ENCODE measurements at regions not wholly inside any gene's neighbourhood (a gene's known extent, or its start where the extent isn't known, plus 50 kb on each side); places are given as distances from the start of the nearest gene placed in this dataset.

DNA sequence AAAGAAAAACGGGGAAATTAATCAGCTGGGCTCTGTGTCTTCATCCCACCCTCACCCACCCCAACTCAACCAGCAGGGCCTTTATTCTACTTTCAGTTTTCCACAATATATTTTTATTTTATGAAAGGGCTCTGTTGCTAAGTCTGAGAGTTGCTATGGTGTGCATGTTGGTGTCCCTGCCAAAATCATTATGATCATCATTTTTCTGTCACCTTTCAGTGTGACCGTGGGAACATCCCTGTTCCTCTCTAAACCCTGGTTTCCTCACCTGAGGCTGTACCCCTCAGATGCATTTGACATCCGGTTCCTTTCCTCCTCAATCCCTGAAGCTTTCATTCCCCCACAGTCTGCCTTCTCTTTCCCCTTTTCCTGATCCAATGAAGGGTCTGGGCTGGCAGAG, 180.5 kb downstream of the ZFP36L2 start:
- Histone ChIP-seq H3K27me3 (ENCODE audit: control insufficient read depth in 1 of 2, insufficient read depth in 2 of 2, low read length in 1 of 2) (no peaks in the 10 kb centered on the region), H3K27ac (ENCODE audit: low read depth in 1 of 2, low read length in 2 of 2) (peak overlapping the region in 1 of 2 donors; percentile 73), H3K4me1 (ENCODE audit: control insufficient read depth in 1 of 2, insufficient read depth in 2 of 2, low read length in 2 of 2) (no peaks in the 10 kb centered on the region), H3K36me3 (ENCODE audit: control insufficient read depth in 1 of 2, insufficient read depth in 2 of 2, low read length in 1 of 2) (no peaks in the 10 kb centered on the region), H3K4me3 (ENCODE audit: low read length in 2 of 2) (no peak overlapping the region), H3K9me3 (ENCODE audit: control insufficient read depth, low read length) (no peaks in the 10 kb centered on the region)
- intact Hi-C loops (cut with DNase I), result no loop called here
- 25 to 29% methylated on average over 3 of the region's 3 CpGs for WGBS, 2 donors
- no peak for DNase-seq
- peak; percentile 4 for ATAC-seq (ENCODE audit: low FRiP score)

DNA sequence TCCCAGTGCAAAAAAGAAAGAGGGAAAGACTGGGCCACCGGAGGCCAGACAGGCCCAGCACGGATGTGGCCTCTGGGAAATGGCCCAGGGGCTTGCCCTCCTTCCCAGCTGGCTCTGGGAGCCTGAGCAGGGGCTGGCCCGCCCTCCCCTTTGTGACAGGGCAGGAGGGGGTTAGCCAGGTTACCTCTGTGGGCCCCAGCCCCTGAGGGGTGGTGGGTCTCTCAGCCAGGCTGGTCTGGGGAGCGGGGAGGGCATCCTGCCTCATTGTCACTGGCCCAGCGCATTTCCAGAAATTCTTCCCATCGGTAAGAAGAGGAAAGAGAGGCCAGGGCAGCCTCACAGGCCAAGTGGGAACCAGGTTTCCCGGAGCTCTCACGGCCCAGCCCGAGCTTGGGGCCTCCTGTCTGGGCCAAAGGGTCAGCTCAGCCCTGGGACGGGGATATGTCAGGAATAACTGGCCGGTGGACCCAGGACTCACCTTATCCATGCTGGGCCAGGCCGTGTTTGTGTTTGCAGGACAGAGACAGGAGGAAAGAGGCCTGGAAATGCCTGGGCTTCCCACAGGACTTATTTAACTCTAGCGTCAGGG, 182.2 kb downstream of the ZFP36L2 start:
- no peaks in the 10 kb centered on the region for H3K4me1 ChIP-seq (ENCODE audit: control insufficient read depth in 1 of 2, insufficient read depth in 2 of 2, low read length in 2 of 2)
- no peaks in the 10 kb centered on the region for H3K36me3 ChIP-seq (ENCODE audit: control insufficient read depth in 1 of 2, insufficient read depth in 2 of 2, low read length in 1 of 2)
- intact Hi-C loops (cut with DNase I), result loop anchor here in 1 of 2 donors (5.0 kb wide), 2 partner anchors 43 to 113 kb away; no protein-coding TSS in a partner anchor
- no peak overlapping the region for H3K27ac ChIP-seq (ENCODE audit: low read depth in 1 of 2, low read length in 2 of 2)
- H3K4me3 ChIP-seq (ENCODE audit: low read length in 2 of 2), result no peak overlapping the region
- peak in 1 of 2 donors; percentile 74 for DNase-seq
- ATAC-seq (ENCODE audit: low FRiP score), result no peak
- 85 to 89% methylated on average over 12 to 13 of the region's 13 CpGs for whole genome bisulfite sequencing, 2 donors
- no peaks in the 10 kb centered on the region for H3K27me3 ChIP-seq (ENCODE audit: control insufficient read depth in 1 of 2, insufficient read depth in 2 of 2, low read length in 1 of 2)
- H3K9me3 ChIP-seq (ENCODE audit: control insufficient read depth, low read length), result no peaks in the 10 kb centered on the region

DNA sequence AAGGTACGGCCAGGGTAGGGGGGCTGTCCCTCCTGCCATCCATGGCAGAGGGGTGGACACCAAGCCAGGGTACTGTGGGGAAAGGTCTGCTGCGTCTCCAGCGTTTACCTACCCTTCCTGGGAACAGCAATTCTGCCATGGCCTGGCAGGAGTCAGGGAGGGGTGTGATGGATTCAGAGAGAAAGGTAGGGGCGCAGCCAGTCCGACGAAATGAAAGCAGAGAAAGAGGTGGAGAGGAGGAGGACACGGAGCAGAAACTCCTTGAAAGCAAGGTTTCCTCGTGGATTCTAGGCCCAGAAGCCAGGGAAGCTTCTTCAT, 182.9 kb downstream of the ZFP36L2 start:
- DNase-seq (peak in 1 of 2 donors; percentile 47), ATAC-seq (ENCODE audit: low FRiP score) (no peak)
- Histone ChIP-seq H3K9me3 (ENCODE audit: control insufficient read depth, low read length) (no peaks in the 10 kb centered on the region), H3K27me3 (ENCODE audit: control insufficient read depth in 1 of 2, insufficient read depth in 2 of 2, low read length in 1 of 2) (no peaks in the 10 kb centered on the region), H3K27ac (ENCODE audit: low read depth in 1 of 2, low read length in 2 of 2) (peak overlapping the region in 1 of 2 donors; percentile 20), H3K36me3 (ENCODE audit: control insufficient read depth in 1 of 2, insufficient read depth in 2 of 2, low read length in 1 of 2) (no peaks in the 10 kb centered on the region), H3K4me1 (ENCODE audit: control insufficient read depth in 1 of 2, insufficient read depth in 2 of 2, low read length in 2 of 2) (no peaks in the 10 kb centered on the region), H3K4me3 (ENCODE audit: low read length in 2 of 2) (no peak overlapping the region)
- intact Hi-C loops (cut with DNase I), result loop anchor here in 1 of 2 donors (5.0 kb wide), 2 partner anchors 44 to 114 kb away; no protein-coding TSS in a partner anchor
- 76 to 85% methylated on average over 7 to 8 of the region's 8 CpGs for WGBS, 2 donors

DNA sequence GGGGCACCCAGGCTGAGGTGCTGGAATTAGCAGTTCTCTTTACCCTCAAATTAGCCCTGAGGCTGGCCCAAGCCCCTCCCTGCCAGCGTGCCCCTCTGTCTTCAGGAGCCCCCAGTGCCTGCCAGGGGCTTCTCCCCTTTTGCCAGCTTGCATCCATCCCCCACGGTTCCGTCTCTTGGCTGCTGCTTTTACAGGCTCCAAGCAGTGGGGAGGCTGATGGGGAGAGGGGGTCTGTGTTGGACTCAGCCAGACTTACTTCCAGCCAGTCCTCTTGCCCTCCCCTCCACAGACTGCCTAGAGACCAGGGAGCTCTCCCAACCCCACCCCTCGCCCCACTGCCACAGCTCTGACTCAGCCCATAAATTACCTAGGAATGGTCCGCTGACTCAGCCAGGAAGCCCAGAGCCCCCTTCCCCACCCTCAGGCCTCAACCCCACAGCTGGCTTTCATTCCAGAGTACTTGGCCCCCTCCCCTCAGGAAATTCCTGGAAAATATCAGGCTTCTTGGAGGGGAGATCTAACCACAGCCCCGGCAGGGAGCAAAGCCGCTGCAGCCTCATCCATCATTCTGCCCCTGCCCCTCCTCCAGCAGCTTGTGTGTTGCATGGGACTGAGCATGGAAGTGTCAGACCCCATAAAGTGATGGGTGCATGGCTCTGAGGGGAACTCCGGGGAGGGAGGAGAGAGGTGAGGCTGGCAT, 184.6 kb downstream of the ZFP36L2 start:
- Histone ChIP-seq H3K9me3 (ENCODE audit: control insufficient read depth, low read length) (no peaks in the 10 kb centered on the region), H3K27me3 (ENCODE audit: control insufficient read depth in 1 of 2, insufficient read depth in 2 of 2, low read length in 1 of 2) (no peaks in the 10 kb centered on the region), H3K4me3 (ENCODE audit: low read length in 2 of 2) (no peak overlapping the region), H3K27ac (ENCODE audit: low read depth in 1 of 2, low read length in 2 of 2) (peak overlapping the region in 1 of 2 donors; percentile 29), H3K4me1 (ENCODE audit: control insufficient read depth in 1 of 2, insufficient read depth in 2 of 2, low read length in 2 of 2) (no peaks in the 10 kb centered on the region), H3K36me3 (ENCODE audit: control insufficient read depth in 1 of 2, insufficient read depth in 2 of 2, low read length in 1 of 2) (no peaks in the 10 kb centered on the region)
- DNase-seq, result peak; percentile 86 to 90
- 12 to 18% methylated on average over 8 of the region's 8 CpGs for WGBS, 2 donors
- ATAC-seq (ENCODE audit: low FRiP score), result peak; percentile 73
- intact Hi-C loops (cut with DNase I), result loop anchor here in 1 of 2 donors (5.0 kb wide), 2 partner anchors 45 to 115 kb away; no protein-coding TSS in a partner anchor

DNA sequence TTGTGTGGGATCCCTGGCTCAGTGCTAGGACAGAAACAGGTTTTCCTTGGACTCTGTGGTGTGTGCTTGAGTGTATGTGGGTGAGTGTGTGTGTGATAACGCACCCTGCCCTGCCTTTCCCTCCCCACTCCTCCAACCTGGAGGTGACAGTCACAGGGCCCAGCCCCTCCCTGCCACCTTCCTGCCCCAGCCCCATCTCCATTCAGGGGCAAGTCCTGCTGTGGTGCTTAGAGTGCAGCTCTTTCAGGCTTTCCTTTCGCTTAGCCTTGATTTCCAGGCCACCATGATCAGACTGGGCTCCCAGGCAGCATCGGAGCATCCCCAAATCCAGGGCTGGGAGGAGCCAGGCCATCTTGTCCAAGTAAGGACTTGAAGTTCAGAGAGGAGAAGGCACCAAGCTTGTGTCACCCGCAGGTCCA, 185.2 kb downstream of the ZFP36L2 start:
- WGBS, 2 donors, result 77 to 83% methylated on average over 4 of the region's 4 CpGs
- no peaks in the 10 kb centered on the region for H3K4me1 ChIP-seq (ENCODE audit: control insufficient read depth in 1 of 2, insufficient read depth in 2 of 2, low read length in 2 of 2)
- H3K36me3 ChIP-seq (ENCODE audit: control insufficient read depth in 1 of 2, insufficient read depth in 2 of 2, low read length in 1 of 2), result no peaks in the 10 kb centered on the region
- ATAC-seq (ENCODE audit: low FRiP score), result peak; percentile 3
- H3K27me3 ChIP-seq (ENCODE audit: control insufficient read depth in 1 of 2, insufficient read depth in 2 of 2, low read length in 1 of 2), result no peaks in the 10 kb centered on the region
- H3K27ac ChIP-seq (ENCODE audit: low read depth in 1 of 2, low read length in 2 of 2), result no peak overlapping the region
- peak in 1 of 2 donors; percentile 43 for DNase-seq
- no peaks in the 10 kb centered on the region for H3K9me3 ChIP-seq (ENCODE audit: control insufficient read depth, low read length)
- no peak overlapping the region for H3K4me3 ChIP-seq (ENCODE audit: low read length in 2 of 2)
- intact Hi-C loops (cut with DNase I), result loop anchor here in 1 of 2 donors (5.0 kb wide), 2 partner anchors 46 to 116 kb away; no protein-coding TSS in a partner anchor

DNA sequence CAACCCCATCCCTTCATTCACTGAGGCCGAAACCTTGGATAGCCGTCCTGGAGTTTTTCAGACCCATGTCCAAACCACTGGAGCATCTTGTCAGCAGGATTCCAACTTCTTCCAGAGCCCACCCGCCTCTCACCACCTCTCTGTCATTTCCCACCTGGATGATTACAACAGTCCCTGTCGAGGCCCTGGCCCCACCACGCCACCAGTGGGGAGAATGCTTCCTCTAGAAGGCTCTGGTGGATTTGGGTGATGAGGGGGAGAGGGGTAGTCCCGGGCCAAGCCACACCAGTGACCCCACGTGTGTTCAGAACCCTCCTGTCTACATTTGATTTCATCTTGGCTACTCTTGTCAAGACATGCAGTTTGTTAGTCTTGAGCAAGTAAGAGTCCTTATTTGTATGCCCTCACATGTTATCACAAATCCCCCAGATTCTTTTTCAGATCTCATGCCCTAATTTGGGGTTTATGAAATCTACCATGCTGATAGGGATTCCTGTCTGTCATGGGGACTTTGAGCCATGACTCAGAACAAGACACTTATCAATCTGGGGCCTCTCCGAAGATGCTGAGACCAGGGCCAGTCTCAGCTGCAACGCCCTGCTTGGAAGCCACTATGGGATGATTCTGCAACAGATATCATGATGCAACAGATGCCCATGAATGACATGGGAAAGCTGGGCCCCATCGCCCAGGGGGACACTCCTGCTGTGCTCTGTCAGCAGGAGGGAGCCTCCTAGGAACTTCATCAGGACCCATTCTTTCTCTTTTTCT, 186.1 kb downstream of the ZFP36L2 start:
- intact Hi-C loops (cut with DNase I), result loop anchor here in 1 of 2 donors (5.0 kb wide), 2 partner anchors 47 to 117 kb away; no protein-coding TSS in a partner anchor
- Histone ChIP-seq H3K9me3 (ENCODE audit: control insufficient read depth, low read length) (no peaks in the 10 kb centered on the region), H3K27ac (ENCODE audit: low read depth in 1 of 2, low read length in 2 of 2) (no peak overlapping the region), H3K27me3 (ENCODE audit: control insufficient read depth in 1 of 2, insufficient read depth in 2 of 2, low read length in 1 of 2) (no peaks in the 10 kb centered on the region), H3K4me1 (ENCODE audit: control insufficient read depth in 1 of 2, insufficient read depth in 2 of 2, low read length in 2 of 2) (no peaks in the 10 kb centered on the region), H3K4me3 (ENCODE audit: low read length in 2 of 2) (no peak overlapping the region), H3K36me3 (ENCODE audit: control insufficient read depth in 1 of 2, insufficient read depth in 2 of 2, low read length in 1 of 2) (no peaks in the 10 kb centered on the region)
- WGBS, 2 donors, result 84 to 92% methylated on average over 10 of the region's 10 CpGs
- DNase-seq (peak; percentile 35 to 67), ATAC-seq (ENCODE audit: low FRiP score) (no peak)

DNA sequence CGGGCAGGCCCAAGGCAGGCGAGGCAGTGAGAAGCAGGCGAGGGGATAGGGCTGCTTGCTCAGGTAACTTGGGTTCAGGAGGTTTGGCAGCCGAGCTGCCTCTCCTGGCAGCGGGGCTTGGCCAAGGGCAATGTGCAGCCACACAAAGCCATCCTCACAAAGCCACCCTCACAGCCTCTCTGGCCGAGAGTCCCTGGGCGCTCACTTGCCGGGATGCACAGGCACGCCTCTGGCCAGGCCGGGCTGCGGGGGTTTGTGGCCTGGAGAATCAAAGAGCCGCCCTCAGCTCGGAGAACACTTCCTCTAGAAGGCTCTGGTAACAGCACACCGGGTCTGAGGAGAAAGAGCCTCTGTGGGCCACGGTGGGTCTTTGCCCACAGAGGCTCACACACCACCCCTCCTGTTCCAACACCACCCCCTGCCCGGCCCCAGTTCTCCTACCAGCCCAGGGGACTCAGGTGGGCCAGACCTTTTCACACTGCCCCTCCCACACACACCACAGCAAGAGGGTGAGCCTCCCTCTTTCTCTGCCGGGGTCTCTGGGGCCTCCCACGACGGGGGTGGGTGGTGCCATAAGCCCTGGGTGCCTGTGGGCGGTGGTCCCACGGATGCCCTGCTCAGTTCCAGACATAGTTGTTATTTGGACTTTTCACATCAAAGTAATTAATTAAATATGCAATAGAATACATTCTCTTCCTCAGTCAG, 186.9 kb downstream of the ZFP36L2 start:
- Histone ChIP-seq H3K27me3 (ENCODE audit: control insufficient read depth in 1 of 2, insufficient read depth in 2 of 2, low read length in 1 of 2) (no peaks in the 10 kb centered on the region), H3K27ac (ENCODE audit: low read depth in 1 of 2, low read length in 2 of 2) (no peak overlapping the region), H3K4me1 (ENCODE audit: control insufficient read depth in 1 of 2, insufficient read depth in 2 of 2, low read length in 2 of 2) (no peaks in the 10 kb centered on the region), H3K4me3 (ENCODE audit: low read length in 2 of 2) (no peak overlapping the region), H3K9me3 (ENCODE audit: control insufficient read depth, low read length) (no peaks in the 10 kb centered on the region), H3K36me3 (ENCODE audit: control insufficient read depth in 1 of 2, insufficient read depth in 2 of 2, low read length in 1 of 2) (no peaks in the 10 kb centered on the region)
- 87 to 88% methylated on average over 19 to 21 of the region's 21 CpGs for WGBS, 2 donors
- ATAC-seq (ENCODE audit: low FRiP score), result no peak
- intact Hi-C loops (cut with DNase I), result loop anchor here in 1 of 2 donors (5.0 kb wide), 2 partner anchors 48 to 118 kb away; no protein-coding TSS in a partner anchor
- peak; percentile 46 to 66 for DNase-seq

DNA sequence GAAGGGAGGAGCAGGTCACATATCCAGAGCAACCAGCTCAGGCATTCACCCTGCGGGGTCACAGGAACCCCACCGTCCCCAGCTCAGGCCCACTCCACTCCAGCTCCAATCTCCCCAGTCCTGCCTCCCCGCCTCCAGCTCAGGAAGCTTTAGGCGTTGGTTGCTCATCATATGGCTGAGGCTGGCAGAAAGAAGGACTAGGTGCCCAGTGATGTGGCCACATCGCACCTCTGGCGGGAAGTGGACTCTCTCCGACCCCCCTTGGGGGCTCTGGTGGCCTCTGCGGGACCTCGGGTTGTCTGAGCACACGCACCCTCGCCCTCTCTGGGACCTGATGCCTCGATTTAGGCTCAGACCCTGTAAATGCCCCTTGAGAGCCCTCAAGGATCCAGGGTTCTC, 187.7 kb downstream of the ZFP36L2 start:
- DNase-seq, result peak; percentile 24 to 53
- intact Hi-C loops (cut with DNase I), result no loop called here

More for the DNA sequence above, 187.7 kb downstream of the ZFP36L2 start:
- H3K27ac ChIP-seq (ENCODE audit: low read depth in 1 of 2, low read length in 2 of 2), result no peak overlapping the region
- H3K4me1 ChIP-seq (ENCODE audit: control insufficient read depth in 1 of 2, insufficient read depth in 2 of 2, low read length in 2 of 2), result no peaks in the 10 kb centered on the region
- H3K36me3 ChIP-seq (ENCODE audit: control insufficient read depth in 1 of 2, insufficient read depth in 2 of 2, low read length in 1 of 2), result no peaks in the 10 kb centered on the region
- 95 to 96% methylated on average over 12 of the region's 12 CpGs for WGBS, 2 donors
- no peaks in the 10 kb centered on the region for H3K27me3 ChIP-seq (ENCODE audit: control insufficient read depth in 1 of 2, insufficient read depth in 2 of 2, low read length in 1 of 2)
- H3K4me3 ChIP-seq (ENCODE audit: low read length in 2 of 2), result no peak overlapping the region
- ATAC-seq (ENCODE audit: low FRiP score), result no peak
- H3K9me3 ChIP-seq (ENCODE audit: control insufficient read depth, low read length), result no peaks in the 10 kb centered on the region
